WTC11 (cell line): ENCODE measurements at regions not wholly inside any gene's neighbourhood (a gene's known extent, or its start where the extent isn't known, plus 50 kb on each side); places are given as distances from the start of the nearest gene placed in this dataset.

ENCODE experiments used
- CREM ChIP-seq: sonication (generic); formaldehyde crosslinking; IDR thresholded peaks from 2 replicates; pipeline ENCODE4 v1.8.1; 2022; ENCODE audit warnings: mild to moderate bottlenecking, missing genetic modification reagents, moderate library complexity
- CTCF ChIP-seq: fragments of 200-600 bp; IDR thresholded peaks from 2 replicates; pipeline ENCODE4 v1.8.0; 2022; ENCODE audit warnings: antibody characterized with exemption
- FOXP1 ChIP-seq: sonication (generic); formaldehyde crosslinking; IDR thresholded peaks from 2 replicates; pipeline ENCODE4 v1.8.0; 2022; ENCODE audit warnings: missing genetic modification reagents, mild to moderate bottlenecking, moderate library complexity, borderline replicate concordance
- JUN ChIP-seq: sonication (generic); formaldehyde crosslinking; IDR thresholded peaks from 2 replicates; pipeline ENCODE4 v1.8.0; 2023; ENCODE audit warnings: mild to moderate bottlenecking, missing genetic modification reagents
- KAT7 ChIP-seq: sonication (generic); formaldehyde crosslinking; IDR thresholded peaks from 2 replicates; pipeline ENCODE4 v1.8.1; 2023; ENCODE audit warnings: missing genetic modification reagents, mild to moderate bottlenecking, borderline replicate concordance
- SMAD3 ChIP-seq: sonication (generic); formaldehyde crosslinking; IDR thresholded peaks from 2 replicates; pipeline ENCODE4 v1.8.0; 2022; ENCODE audit warnings: missing genetic modification reagents, mild to moderate bottlenecking, borderline replicate concordance
- SP1 ChIP-seq: sonication (generic); formaldehyde crosslinking; conservative IDR thresholded peaks from 2 replicates; pipeline ENCODE4 v1.8.1; 2022; ENCODE audit warnings: missing genetic modification reagents
- ZNF232 ChIP-seq: sonication (generic); formaldehyde crosslinking; IDR thresholded peaks from 2 replicates; pipeline ENCODE4 v1.8.0; 2022; ENCODE audit warnings: mild to moderate bottlenecking, missing genetic modification reagents
- ZNF263 ChIP-seq: sonication (generic); formaldehyde crosslinking; IDR thresholded peaks from 2 replicates; pipeline ENCODE4 v1.8.1; 2022; ENCODE audit warnings: low read depth, mild to moderate bottlenecking, moderate library complexity, missing genetic modification reagents
- ZNF423 ChIP-seq: fragments of 250-450 bp; sonication (Bioruptor Pico); IDR thresholded peaks from 2 replicates; pipeline ENCODE4 v2.1.2; 2022; ENCODE audit warnings: mild to moderate bottlenecking, moderate library complexity
- TF ChIP-seq, protein P1 (sequence below): sonication (generic); formaldehyde crosslinking; IDR thresholded peaks from 2 replicates; pipeline ENCODE4 v1.8.1; 2023; ENCODE audit warnings: mild to moderate bottlenecking, missing genetic modification reagents
- TF ChIP-seq, protein P2 (sequence below): sonication (generic); formaldehyde crosslinking; IDR thresholded peaks from 2 replicates; pipeline ENCODE4 v1.8.0; 2022; ENCODE audit warnings: mild to moderate bottlenecking, missing genetic modification reagents
- TF ChIP-seq, protein P3 (sequence below): sonication (generic); formaldehyde crosslinking; conservative IDR thresholded peaks from 2 replicates; pipeline ENCODE4 v1.8.1; 2023; ENCODE audit warnings: mild to moderate bottlenecking, low read depth, missing genetic modification reagents, moderate library complexity
- TF ChIP-seq, protein P4 (sequence below): sonication (generic); formaldehyde crosslinking; IDR thresholded peaks from 2 replicates; pipeline ENCODE4 v1.8.1; 2023; ENCODE audit warnings: mild to moderate bottlenecking, missing genetic modification reagents, moderate library complexity

DNA sequence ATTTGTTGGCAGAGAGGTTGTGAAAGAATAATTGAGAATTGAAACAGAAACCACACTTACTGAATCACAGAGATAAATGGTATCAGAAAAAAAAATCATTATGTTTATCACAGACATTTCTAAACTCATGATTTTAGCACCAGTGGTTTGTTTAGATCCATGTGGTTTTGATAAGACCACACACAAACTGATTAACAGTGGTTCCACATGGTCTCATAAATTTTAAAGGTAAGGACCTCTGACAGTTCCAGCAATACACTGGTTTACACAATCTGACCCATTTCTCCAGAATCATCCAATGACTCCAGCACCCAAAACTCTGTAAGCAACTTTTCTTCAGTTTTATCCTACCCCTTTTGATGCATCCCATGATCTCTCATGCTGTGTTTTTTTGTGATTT lies 261.2 kb downstream of the ANXA1 start:
- TF ChIP-seq, protein P1, sequence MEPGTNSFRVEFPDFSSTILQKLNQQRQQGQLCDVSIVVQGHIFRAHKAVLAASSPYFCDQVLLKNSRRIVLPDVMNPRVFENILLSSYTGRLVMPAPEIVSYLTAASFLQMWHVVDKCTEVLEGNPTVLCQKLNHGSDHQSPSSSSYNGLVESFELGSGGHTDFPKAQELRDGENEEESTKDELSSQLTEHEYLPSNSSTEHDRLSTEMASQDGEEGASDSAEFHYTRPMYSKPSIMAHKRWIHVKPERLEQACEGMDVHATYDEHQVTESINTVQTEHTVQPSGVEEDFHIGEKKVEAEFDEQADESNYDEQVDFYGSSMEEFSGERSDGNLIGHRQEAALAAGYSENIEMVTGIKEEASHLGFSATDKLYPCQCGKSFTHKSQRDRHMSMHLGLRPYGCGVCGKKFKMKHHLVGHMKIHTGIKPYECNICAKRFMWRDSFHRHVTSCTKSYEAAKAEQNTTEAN (CRISPR knock-in tag) = no peak
- no peak for TF ChIP-seq CREM (CRISPR knock-in tag)
- TF ChIP-seq CTCF = no peak
- TF ChIP-seq, protein P2, sequence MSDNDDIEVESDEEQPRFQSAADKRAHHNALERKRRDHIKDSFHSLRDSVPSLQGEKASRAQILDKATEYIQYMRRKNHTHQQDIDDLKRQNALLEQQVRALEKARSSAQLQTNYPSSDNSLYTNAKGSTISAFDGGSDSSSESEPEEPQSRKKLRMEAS (CRISPR knock-in tag) = no peak
- no peak for TF ChIP-seq ZNF263 (CRISPR knock-in tag)
- TF ChIP-seq, protein P3, sequence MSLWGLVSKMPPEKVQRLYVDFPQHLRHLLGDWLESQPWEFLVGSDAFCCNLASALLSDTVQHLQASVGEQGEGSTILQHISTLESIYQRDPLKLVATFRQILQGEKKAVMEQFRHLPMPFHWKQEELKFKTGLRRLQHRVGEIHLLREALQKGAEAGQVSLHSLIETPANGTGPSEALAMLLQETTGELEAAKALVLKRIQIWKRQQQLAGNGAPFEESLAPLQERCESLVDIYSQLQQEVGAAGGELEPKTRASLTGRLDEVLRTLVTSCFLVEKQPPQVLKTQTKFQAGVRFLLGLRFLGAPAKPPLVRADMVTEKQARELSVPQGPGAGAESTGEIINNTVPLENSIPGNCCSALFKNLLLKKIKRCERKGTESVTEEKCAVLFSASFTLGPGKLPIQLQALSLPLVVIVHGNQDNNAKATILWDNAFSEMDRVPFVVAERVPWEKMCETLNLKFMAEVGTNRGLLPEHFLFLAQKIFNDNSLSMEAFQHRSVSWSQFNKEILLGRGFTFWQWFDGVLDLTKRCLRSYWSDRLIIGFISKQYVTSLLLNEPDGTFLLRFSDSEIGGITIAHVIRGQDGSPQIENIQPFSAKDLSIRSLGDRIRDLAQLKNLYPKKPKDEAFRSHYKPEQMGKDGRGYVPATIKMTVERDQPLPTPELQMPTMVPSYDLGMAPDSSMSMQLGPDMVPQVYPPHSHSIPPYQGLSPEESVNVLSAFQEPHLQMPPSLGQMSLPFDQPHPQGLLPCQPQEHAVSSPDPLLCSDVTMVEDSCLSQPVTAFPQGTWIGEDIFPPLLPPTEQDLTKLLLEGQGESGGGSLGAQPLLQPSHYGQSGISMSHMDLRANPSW (CRISPR knock-in tag) = no peak
- TF ChIP-seq KAT7 (CRISPR knock-in tag) = no peak
- TF ChIP-seq JUN (CRISPR knock-in tag) = no peak
- no peak for TF ChIP-seq FOXP1 (CRISPR knock-in tag)
- TF ChIP-seq ZNF232 = no peak
- TF ChIP-seq SP1 (CRISPR knock-in tag) = no peak
- TF ChIP-seq, protein P4, sequence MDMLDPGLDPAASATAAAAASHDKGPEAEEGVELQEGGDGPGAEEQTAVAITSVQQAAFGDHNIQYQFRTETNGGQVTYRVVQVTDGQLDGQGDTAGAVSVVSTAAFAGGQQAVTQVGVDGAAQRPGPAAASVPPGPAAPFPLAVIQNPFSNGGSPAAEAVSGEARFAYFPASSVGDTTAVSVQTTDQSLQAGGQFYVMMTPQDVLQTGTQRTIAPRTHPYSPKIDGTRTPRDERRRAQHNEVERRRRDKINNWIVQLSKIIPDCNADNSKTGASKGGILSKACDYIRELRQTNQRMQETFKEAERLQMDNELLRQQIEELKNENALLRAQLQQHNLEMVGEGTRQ (CRISPR knock-in tag) = no peak
- no peak for TF ChIP-seq ZNF423 (CRISPR knock-in tag)
- TF ChIP-seq SMAD3 (CRISPR knock-in tag) = no peak
